Activated B cell treated with CpG ODN at 0.5 μM for 24 hours (primary cell): ENCODE measurements at regions not wholly inside any gene's neighbourhood (a gene's known extent, or its start where the extent isn't known, plus 50 kb on each side); places are given as distances from the start of the nearest gene placed in this dataset.

Experiments used
- ATAC-seq: fragments of 200-7000 bp; cut with Tn5 transposase; one replicate; pipeline ENCODE4 v1.10.0; 2021; ENCODE audit warnings: low read depth, mild to moderate bottlenecking, moderate library complexity
- CTCF ChIA-PET: fragments of 350-600 bp; sonication (Branson Sonifier 250); formaldehyde crosslinking; loops from one replicate; lab custom pipeline; 2021; ENCODE audit warnings: antibody characterized with exemption; lab: Charles Lee
- POLR2A ChIA-PET: fragments of 350-600 bp; sonication (Branson Sonifier 250); formaldehyde crosslinking; loops from one replicate; lab custom pipeline; 2021; ENCODE audit warnings: antibody characterized with exemption; lab: Charles Lee
- DNase-seq: peaks from one replicate; pipeline ENCODE4 v3.0.0; 2022
- H3K27ac Mint-ChIP-seq: one replicate; pipeline ENCODE4 v1.8.0; 2020; ENCODE audit warnings: mixed read lengths
- H3K27me3 Mint-ChIP-seq: one replicate; pipeline ENCODE4 v1.8.0; 2021; ENCODE audit warnings: mixed read lengths
- H3K36me3 Mint-ChIP-seq: one replicate; pipeline ENCODE4 v1.8.0; 2021; ENCODE audit warnings: low read depth, mixed read lengths
- H3K4me1 Mint-ChIP-seq: one replicate; pipeline ENCODE4 v1.8.0; 2021; ENCODE audit warnings: mixed read lengths
- H3K4me3 Mint-ChIP-seq: one replicate; pipeline ENCODE4 v1.8.0; 2020; ENCODE audit warnings: mild to moderate bottlenecking, mixed read lengths
- H3K9me3 Mint-ChIP-seq: one replicate; pipeline ENCODE4 v1.8.0; 2020; ENCODE audit warnings: mixed read lengths
- intact Hi-C: fragments of 100-400 bp; cut with micrococcal nuclease; formaldehyde crosslinking; loops from one replicate; pipeline ENCODE4 v1.15.1; 2024
- TF ChIP-seq, protein P1 (sequence below): fragments of 200-600 bp; IDR thresholded peaks from one replicate; pipeline ENCODE4 v1.8.0; 2022; ENCODE audit warnings: antibody characterized with exemption, mild to moderate bottlenecking

DNA sequence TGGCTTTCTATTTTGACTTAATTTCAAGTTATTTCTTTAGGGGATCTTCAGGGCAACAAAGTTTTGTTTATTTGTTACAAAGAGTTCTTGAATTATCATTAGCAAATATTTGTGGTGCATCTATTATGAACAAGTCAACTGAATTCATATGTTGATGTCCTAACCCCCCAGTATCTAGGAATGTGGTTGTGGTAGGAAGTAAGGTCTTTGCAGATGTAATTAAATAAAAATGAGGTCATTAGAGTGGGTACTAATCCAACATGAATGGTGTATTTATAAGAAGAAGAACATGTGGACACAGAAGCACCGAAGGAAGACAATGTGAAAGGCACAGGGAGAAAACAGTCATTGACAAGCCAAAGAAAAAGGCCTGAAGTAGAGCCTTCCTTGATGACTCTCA lies 474.0 kb upstream of the DAB2 start:
- intact Hi-C loops: no loop called here
- ChIA-PET CTCF (no interaction called here), POLR2A (no interaction called here)
- TF ChIP-seq, protein P1, sequence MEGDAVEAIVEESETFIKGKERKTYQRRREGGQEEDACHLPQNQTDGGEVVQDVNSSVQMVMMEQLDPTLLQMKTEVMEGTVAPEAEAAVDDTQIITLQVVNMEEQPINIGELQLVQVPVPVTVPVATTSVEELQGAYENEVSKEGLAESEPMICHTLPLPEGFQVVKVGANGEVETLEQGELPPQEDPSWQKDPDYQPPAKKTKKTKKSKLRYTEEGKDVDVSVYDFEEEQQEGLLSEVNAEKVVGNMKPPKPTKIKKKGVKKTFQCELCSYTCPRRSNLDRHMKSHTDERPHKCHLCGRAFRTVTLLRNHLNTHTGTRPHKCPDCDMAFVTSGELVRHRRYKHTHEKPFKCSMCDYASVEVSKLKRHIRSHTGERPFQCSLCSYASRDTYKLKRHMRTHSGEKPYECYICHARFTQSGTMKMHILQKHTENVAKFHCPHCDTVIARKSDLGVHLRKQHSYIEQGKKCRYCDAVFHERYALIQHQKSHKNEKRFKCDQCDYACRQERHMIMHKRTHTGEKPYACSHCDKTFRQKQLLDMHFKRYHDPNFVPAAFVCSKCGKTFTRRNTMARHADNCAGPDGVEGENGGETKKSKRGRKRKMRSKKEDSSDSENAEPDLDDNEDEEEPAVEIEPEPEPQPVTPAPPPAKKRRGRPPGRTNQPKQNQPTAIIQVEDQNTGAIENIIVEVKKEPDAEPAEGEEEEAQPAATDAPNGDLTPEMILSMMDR: no peak
- no peak for ATAC-seq
- Mint-ChIP-seq H3K4me1 (no peaks in the 10 kb centered on the region), H3K36me3 (no peaks in the 10 kb centered on the region), H3K27me3 (peaks cover 8% of the 10 kb centered on the region), H3K4me3 (no peak overlapping the region), H3K9me3 (no peaks in the 10 kb centered on the region), H3K27ac (no peak overlapping the region)
- DNase-seq: no peak

DNA sequence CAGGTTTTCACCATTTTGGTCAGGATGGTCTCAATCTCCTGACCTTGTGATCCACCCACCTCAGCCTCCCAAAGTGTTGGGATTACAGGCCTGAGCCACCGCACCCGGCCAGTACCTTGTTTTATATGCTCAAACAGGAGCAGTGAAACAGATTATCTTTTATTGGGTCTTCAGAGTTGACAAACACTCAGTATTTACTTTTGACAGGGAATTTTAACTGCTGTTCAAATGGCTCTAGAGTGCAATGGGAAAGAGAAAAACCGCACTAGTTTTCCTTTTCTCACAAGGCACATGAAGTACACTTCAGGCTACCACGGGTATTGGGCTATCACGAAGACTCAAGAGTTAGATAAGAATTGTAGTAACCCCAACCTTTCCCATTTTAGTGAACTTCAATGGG lies 471.9 kb upstream of the DAB2 start:
- TF ChIP-seq, protein P1: no peak

DNA sequence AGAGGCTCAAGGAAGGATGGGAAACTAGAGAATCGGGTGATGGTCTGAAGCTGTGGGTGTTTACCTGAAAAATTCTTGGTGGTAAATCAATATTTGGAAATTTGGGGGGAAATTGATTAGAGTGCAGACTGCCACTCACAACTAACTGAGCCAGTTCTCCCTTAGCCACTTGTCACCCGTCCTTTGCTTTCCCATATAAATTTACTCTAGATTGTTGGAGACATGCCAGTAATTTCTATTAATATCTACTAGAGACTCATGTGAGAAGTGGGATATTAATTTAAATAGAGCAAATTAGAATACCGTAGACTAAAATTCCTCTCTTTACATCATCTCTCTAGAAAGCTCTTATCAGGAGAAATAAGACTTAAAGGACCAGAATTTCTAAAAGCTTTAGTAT lies 471.3 kb upstream of the DAB2 start:
- Mint-ChIP-seq H3K4me1 (no peaks in the 10 kb centered on the region), H3K4me3 (no peak overlapping the region), H3K36me3 (no peaks in the 10 kb centered on the region), H3K27me3 (peaks cover 2% of the 10 kb centered on the region), H3K9me3 (no peaks in the 10 kb centered on the region), H3K27ac (no peak overlapping the region)
- TF ChIP-seq, protein P1: no peak
- ATAC-seq: no peak
- no peak for DNase-seq
- intact Hi-C loops: no loop called here
- ChIA-PET CTCF (no interaction called here), POLR2A (no interaction called here)

More for the DNA sequence above, 471.9 kb upstream of the DAB2 start:
- Mint-ChIP-seq H3K27ac (no peak overlapping the region), H3K36me3 (no peaks in the 10 kb centered on the region), H3K4me3 (no peak overlapping the region), H3K9me3 (no peaks in the 10 kb centered on the region), H3K27me3 (peaks cover 2% of the 10 kb centered on the region), H3K4me1 (no peaks in the 10 kb centered on the region)
- intact Hi-C loops: no loop called here
- CTCF ChIA-PET: no interaction called here
- DNase-seq (no peak), ATAC-seq (no peak)
- POLR2A ChIA-PET: no interaction called here

DNA sequence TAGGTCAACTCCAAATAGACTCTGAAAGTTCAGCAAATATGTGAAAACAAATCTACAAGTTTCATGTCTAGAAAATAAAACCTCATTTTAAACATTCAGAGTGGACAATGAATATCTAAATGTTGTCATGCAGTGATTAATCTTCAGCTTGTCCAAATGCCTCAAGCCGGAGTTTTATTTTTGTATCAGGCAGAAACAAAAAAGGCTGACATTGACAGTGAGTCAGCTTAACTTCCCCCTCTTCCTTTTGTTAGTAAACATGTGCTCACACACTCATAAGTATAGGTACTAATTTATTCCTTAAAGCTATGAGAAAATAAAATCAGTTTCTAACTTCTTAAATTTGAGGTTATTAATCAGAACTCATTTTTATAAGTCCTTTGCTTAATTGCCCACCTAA lies 467.9 kb upstream of the DAB2 start:
- Mint-ChIP-seq H3K4me3 (no peak overlapping the region), H3K4me1 (no peaks in the 10 kb centered on the region), H3K9me3 (no peaks in the 10 kb centered on the region), H3K27me3 (peaks cover 2% of the 10 kb centered on the region), H3K36me3 (no peaks in the 10 kb centered on the region), H3K27ac (no peak overlapping the region)
- ChIA-PET CTCF (no interaction called here), POLR2A (no interaction called here)
- no peak for ATAC-seq
- TF ChIP-seq, protein P1: no peak
- no peak for DNase-seq
- intact Hi-C loops: no loop called here

DNA sequence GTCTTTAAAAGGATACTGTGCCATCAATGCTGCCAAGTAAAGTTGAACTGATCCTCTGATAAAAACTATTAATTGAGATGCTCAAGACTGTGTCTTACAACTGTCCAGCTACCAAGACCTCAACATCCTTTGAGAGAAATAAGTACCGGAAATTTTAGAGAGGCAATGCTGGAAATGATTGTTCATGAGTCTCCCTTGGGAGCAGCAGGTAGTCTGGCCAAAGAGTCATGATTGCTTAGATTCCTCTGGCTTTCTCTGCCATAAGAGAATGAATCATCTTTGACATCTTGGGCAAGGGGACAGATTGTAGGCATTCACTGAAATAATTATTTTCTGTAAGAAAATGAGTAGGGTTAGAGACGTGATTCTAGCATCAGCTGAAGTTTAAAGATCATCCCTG lies 466.6 kb upstream of the DAB2 start:
- H3K36me3 Mint-ChIP-seq: no peaks in the 10 kb centered on the region
- ATAC-seq: no peak
- intact Hi-C loops: no loop called here
- H3K4me1 Mint-ChIP-seq: no peaks in the 10 kb centered on the region
- POLR2A ChIA-PET: no interaction called here
- TF ChIP-seq, protein P1: no peak
- CTCF ChIA-PET: no interaction called here
- DNase-seq: no peak
- H3K9me3 Mint-ChIP-seq: no peaks in the 10 kb centered on the region
- no peak overlapping the region for H3K4me3 Mint-ChIP-seq
- peaks cover 2% of the 10 kb centered on the region for H3K27me3 Mint-ChIP-seq
- H3K27ac Mint-ChIP-seq: no peak overlapping the region
